ENCODE measurements at regions not wholly inside any gene's neighbourhood (a gene's known extent, or its start where the extent isn't known, plus 50 kb on each side); places are given as distances from the start of the nearest gene placed in this dataset.

GRCh38 chr21:35156293-35157278 is 107.5 kb upstream of the RUNX1 start:
- no peak for DNase-seq (ENCODE audit: low spot score in 2 of 2)
- 90 to 91% methylated on average over 4 of the region's 4 CpGs for WGBS, 2 donors
- intact Hi-C loops (cut with DNase I; ENCODE audit: low total_unique reads): no loop called here
- TF ChIP-seq CTCF (IDR thresholded peaks at IDR 0.05) (no peak), POLR2A (IDR thresholded peaks at IDR 0.05) (no peak)
- H3K4me3 ChIP-seq (ENCODE audit: low read depth, poor library complexity, severe bottlenecking): no peak overlapping the region

- DNase-seq (ENCODE audit: low spot score in 2 of 2): no peak
- WGBS, 2 donors: 84 to 86% methylated on average over 6 of the region's 6 CpGs
- intact Hi-C loops (cut with DNase I; ENCODE audit: low total_unique reads): no loop called here
- H3K4me3 ChIP-seq (ENCODE audit: low read depth, poor library complexity, severe bottlenecking): no peak overlapping the region
- no peak for TF ChIP-seq POLR2A (IDR thresholded peaks at IDR 0.05)
- TF ChIP-seq CTCF (IDR thresholded peaks at IDR 0.05): no peak
These were observed 105.7 kb upstream of the RUNX1 start for GRCh38 chr21:35154788-35155187.

GRCh38 chr21:35153671-35154070 is 104.6 kb upstream of the RUNX1 start:
- WGBS, 2 donors: 80 to 81% methylated on average over 5 of the region's 5 CpGs
- DNase-seq (ENCODE audit: low spot score in 2 of 2): no peak
- no peak for TF ChIP-seq POLR2A (IDR thresholded peaks at IDR 0.05)
- no peak for TF ChIP-seq CTCF (IDR thresholded peaks at IDR 0.05)
- intact Hi-C loops (cut with DNase I; ENCODE audit: low total_unique reads): no loop called here
- no peak overlapping the region for H3K4me3 ChIP-seq (ENCODE audit: low read depth, poor library complexity, severe bottlenecking)

GRCh38 chr21:35150562-35151226 is 101.6 kb upstream of the RUNX1 start:
- TF ChIP-seq CTCF (IDR thresholded peaks at IDR 0.05): no peak
- no peak for TF ChIP-seq POLR2A (IDR thresholded peaks at IDR 0.05)
- H3K4me3 ChIP-seq (ENCODE audit: low read depth, poor library complexity, severe bottlenecking): no peak overlapping the region
- WGBS, 2 donors: 85 to 86% methylated on average over 2 of the region's 2 CpGs
- DNase-seq (ENCODE audit: low spot score in 2 of 2): no peak
- intact Hi-C loops (cut with DNase I; ENCODE audit: low total_unique reads): no loop called here

GRCh38 chr21:35149698-35150097 is 100.6 kb upstream of the RUNX1 start:
- intact Hi-C loops (cut with DNase I; ENCODE audit: low total_unique reads): no loop called here
- TF ChIP-seq CTCF (IDR thresholded peaks at IDR 0.05): no peak
- TF ChIP-seq POLR2A (IDR thresholded peaks at IDR 0.05): no peak
- no peak overlapping the region for H3K4me3 ChIP-seq (ENCODE audit: low read depth, poor library complexity, severe bottlenecking)
- WGBS, 2 donors: 32 to 46% methylated on average over 3 of the region's 3 CpGs
- no peak for DNase-seq (ENCODE audit: low spot score in 2 of 2)
